ENCODE measurements at regions not wholly inside any gene's neighbourhood (a gene's known extent, or its start where the extent isn't known, plus 50 kb on each side); places are given as distances from the start of the nearest gene placed in this dataset.

DNA sequence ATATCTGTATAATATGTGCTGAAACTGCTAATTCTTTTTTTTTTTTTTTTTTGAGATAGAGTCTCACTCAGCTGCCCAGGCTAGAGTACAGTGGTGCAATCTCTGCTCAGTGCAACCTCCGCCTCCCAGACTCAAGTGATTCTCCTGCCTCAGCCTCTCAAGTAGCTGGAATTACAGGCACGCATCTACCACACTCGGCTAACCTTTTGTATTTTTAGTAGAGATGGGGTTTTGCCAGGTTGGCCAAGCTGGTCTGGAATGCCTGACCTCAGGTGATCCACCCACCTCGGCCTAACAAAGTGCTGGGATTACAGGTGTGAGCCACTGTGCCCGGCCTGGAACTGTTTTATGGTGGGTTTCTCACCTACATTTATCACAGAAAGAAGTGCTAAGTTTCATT is 307.8 kb upstream of the STT3B start:
- no peak overlapping the region for H3K4me3 Mint-ChIP-seq
- H3K27ac Mint-ChIP-seq, result no peak overlapping the region
- H3K36me3 Mint-ChIP-seq (ENCODE audit: low read depth), result no peaks in the 10 kb centered on the region
- no peak for DNase-seq
- H3K27me3 Mint-ChIP-seq (ENCODE audit: insufficient read depth), result peaks cover 7% of the 10 kb centered on the region
- no peaks in the 10 kb centered on the region for H3K4me1 Mint-ChIP-seq (ENCODE audit: low read depth)
- TF ChIP-seq, protein P1, sequence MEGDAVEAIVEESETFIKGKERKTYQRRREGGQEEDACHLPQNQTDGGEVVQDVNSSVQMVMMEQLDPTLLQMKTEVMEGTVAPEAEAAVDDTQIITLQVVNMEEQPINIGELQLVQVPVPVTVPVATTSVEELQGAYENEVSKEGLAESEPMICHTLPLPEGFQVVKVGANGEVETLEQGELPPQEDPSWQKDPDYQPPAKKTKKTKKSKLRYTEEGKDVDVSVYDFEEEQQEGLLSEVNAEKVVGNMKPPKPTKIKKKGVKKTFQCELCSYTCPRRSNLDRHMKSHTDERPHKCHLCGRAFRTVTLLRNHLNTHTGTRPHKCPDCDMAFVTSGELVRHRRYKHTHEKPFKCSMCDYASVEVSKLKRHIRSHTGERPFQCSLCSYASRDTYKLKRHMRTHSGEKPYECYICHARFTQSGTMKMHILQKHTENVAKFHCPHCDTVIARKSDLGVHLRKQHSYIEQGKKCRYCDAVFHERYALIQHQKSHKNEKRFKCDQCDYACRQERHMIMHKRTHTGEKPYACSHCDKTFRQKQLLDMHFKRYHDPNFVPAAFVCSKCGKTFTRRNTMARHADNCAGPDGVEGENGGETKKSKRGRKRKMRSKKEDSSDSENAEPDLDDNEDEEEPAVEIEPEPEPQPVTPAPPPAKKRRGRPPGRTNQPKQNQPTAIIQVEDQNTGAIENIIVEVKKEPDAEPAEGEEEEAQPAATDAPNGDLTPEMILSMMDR (IDR thresholded peaks at IDR 0.05), result no peak
- H3K9me3 Mint-ChIP-seq, result no peaks in the 10 kb centered on the region

DNA sequence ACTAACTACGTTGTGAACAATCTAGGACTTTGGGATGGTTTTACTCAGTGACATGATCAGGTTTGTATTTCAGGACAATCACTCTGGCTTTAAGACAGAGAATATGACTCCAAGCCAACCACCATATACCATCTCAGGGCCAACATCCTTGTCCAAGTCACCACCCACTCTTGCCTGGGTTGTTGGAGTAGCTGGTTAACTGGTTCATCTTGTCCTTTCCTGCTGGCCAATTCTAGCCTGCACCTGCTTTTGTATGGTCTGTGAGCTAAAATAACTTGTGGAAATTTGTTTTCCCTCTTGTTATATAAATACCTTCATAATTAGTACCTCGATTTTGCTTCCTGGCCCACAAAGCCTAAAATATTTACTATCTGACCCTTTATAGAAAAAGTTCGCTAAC is 306.8 kb upstream of the STT3B start:
- H3K4me3 Mint-ChIP-seq, result no peak overlapping the region
- TF ChIP-seq, protein P1 (IDR thresholded peaks at IDR 0.05), result no peak
- no peak overlapping the region for H3K27ac Mint-ChIP-seq
- no peak for DNase-seq
- H3K27me3 Mint-ChIP-seq (ENCODE audit: insufficient read depth), result peaks cover 7% of the 10 kb centered on the region; the same call in 1 of the 2 replicates
- no peaks in the 10 kb centered on the region for H3K36me3 Mint-ChIP-seq (ENCODE audit: low read depth)
- H3K4me1 Mint-ChIP-seq (ENCODE audit: low read depth), result no peaks in the 10 kb centered on the region
- H3K9me3 Mint-ChIP-seq, result no peaks in the 10 kb centered on the region

DNA sequence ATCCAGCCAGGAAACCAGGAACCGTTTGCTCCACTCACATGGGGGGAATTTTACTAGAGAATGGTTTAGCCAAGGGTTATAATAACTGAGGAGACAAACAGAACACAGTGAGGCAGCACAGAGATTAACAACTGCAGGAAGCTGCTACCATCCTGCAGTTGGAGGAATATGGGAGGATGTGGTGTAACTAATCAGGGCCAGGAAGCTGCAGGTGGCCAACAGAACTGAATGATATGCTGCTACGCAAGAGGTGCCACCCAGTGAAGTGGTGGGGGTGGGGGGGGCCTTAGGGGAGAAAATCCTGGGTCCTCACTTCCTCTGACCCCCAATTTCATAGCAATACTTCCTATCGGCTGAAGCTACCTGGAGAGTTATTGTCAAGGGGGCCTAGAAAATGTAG is 306.4 kb upstream of the STT3B start:
- Mint-ChIP-seq H3K4me3 (no peak overlapping the region), H3K9me3 (no peaks in the 10 kb centered on the region), H3K27me3 (ENCODE audit: insufficient read depth) (peaks cover 7% of the 10 kb centered on the region; the same call in 1 of the 2 replicates), H3K4me1 (ENCODE audit: low read depth) (no peaks in the 10 kb centered on the region), H3K36me3 (ENCODE audit: low read depth) (no peaks in the 10 kb centered on the region), H3K27ac (no peak overlapping the region)
- TF ChIP-seq, protein P1 (IDR thresholded peaks at IDR 0.05), result no peak
- no peak for DNase-seq

DNA sequence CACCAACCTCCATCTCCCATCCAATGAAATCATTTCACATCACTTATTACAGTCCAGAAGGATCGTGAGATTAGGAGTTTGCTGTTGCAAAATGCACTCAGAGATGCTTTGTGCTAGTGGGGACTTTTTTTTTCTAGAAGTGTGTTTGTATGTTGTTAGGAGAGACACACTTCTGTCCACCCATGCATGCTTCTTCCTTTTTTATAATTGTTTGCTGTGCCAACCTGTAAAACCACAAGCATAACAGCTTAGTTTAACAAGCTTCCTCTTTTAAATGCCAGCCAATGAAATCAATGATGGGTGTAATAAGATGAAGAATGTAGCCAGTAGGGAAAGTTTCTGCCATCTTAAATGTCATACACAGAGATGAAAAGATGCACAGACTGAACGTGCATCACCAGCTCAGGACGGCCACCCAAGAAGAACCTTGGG is 305.6 kb upstream of the STT3B start:
- H3K4me1 Mint-ChIP-seq (ENCODE audit: low read depth), result no peaks in the 10 kb centered on the region; the same call in 1 of the 2 replicates
- H3K9me3 Mint-ChIP-seq, result no peaks in the 10 kb centered on the region
- no peak overlapping the region for H3K27ac Mint-ChIP-seq
- TF ChIP-seq, protein P1 (IDR thresholded peaks at IDR 0.05), result no peak
- DNase-seq, result no peak
- no peaks in the 10 kb centered on the region for H3K36me3 Mint-ChIP-seq (ENCODE audit: low read depth)
- no peak overlapping the region for H3K4me3 Mint-ChIP-seq
- H3K27me3 Mint-ChIP-seq (ENCODE audit: insufficient read depth), result 0 out of 2 replicates have a peak, but pooled peaks cover 4% of the 10 kb centered on the region

DNA sequence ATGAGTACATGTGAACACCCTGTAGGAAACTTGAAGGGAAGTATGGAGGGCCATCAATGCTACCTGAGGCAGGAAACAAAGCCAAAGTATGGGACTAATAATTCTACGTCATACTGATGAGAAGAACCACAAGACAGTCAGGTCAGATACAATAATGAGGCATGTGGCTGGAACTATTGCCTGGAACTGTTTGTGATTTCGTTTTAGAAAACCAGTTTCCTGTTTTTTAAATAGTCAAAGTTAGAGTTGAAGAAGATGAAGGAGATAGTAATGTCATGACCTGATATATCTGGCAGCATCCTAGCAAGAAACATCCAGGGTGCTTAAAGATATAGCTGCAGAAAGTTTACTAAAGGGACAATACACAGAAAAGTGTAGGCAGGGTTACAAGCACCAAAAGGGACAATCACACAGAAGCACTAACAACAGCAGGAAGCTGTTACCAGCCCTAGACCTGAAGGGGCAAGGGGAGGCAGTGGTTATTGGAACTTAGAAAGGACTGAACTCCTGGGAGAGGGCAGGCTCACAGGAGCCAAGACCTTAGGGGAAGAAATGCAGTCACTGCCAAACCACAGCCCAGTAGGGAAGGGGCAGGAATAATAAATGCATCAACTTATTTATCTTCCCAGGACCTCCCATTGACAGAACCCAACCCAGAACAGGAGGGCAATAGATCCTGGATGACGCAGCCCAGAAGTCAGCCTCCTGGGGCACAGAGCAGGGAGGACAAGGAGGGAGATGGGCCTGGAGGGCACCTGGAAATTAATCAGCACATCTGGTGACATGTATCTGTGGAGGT is 302.1 kb upstream of the STT3B start:
- Mint-ChIP-seq H3K9me3 (no peaks in the 10 kb centered on the region), H3K27me3 (ENCODE audit: insufficient read depth) (no peaks in the 10 kb centered on the region; the same call in none of the 2 replicates), H3K4me1 (ENCODE audit: low read depth) (peaks cover 22% of the 10 kb centered on the region), H3K4me3 (no peak overlapping the region), H3K36me3 (ENCODE audit: low read depth) (no peaks in the 10 kb centered on the region), H3K27ac (no peak overlapping the region)
- DNase-seq, result no peak
- TF ChIP-seq, protein P1 (IDR thresholded peaks at IDR 0.05), result no peak
